Left cardiac atrium (tissue), 4 donors: ENCODE measurements at regions not wholly inside any gene's neighbourhood (a gene's known extent, or its start where the extent isn't known, plus 50 kb on each side); places are given as distances from the start of the nearest gene placed in this dataset.
"Not testable (repeated sequence)": the region's sequence is repeated elsewhere in the genome, so short reads cannot be mapped to it uniquely, and the experiment has no call there.

Source experiments
- ATAC-seq, 2 donors: fragments of 200-7000 bp; cut with Tn5 transposase; one replicate each; pipeline ENCODE4 v1.9.1; 2020; ENCODE audit warnings: mild to moderate bottlenecking in 2 of 2, moderate library complexity in 2 of 2
- DNase-seq: peaks from one replicate; pipeline ENCODE4 v3.0.0-alpha.2; 2020
- intact Hi-C, 2 donors: fragments of 100-400 bp; cut with DNase I; formaldehyde crosslinking; loops; one replicate each; pipeline versions ENCODE4 v1.14.1 to v1.15.1; 2022 to 2023
- donor health status: DM: no; HTN: yes; CAD: no.
- donor health status: DM: no; HTN: yes; CAD: no; lungs with severe emphysema.
- donor health status: DM: yes; HTN: yes; CAD: no.
- donor health status: Dilated cardiomyopathy.

DNA sequence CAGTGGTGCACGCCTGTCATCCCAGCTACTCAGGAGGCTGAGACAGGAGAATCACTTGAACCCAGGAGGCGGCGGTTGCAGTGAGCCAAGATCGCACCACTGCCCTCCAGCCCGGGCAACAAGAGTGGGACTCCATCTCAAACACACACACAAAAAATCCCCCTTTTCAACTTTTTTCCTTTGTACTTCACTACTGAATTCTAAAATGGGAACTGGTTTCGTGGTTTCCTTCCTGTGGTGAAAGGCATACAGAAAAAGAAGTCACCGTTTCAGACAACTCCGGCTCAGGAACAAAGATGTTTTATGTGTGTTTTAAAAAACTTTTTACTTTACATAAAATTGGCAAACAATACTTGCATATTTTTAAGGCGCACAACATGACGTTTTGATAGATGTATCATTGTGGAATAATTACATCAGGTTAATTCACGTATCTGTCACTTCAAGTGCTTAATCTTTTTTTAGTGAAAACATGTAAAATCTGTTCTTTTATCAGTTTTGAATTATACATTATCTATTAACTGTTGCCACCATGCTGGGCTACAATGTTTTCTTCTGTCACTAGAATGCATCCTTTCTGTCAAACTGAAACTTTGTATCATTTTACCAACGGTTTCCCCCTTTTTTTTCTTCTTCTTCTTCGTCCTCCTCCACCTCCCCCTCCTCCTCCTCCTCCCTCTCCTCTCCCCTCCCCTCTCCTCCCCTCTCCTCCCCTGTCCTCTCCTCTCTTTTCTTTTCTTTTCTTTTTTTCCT is 186.0 kb downstream of the CRLF2 start:
- intact Hi-C loops = no loop called here
- no peak for ATAC-seq
- DNase-seq = no peak

DNA sequence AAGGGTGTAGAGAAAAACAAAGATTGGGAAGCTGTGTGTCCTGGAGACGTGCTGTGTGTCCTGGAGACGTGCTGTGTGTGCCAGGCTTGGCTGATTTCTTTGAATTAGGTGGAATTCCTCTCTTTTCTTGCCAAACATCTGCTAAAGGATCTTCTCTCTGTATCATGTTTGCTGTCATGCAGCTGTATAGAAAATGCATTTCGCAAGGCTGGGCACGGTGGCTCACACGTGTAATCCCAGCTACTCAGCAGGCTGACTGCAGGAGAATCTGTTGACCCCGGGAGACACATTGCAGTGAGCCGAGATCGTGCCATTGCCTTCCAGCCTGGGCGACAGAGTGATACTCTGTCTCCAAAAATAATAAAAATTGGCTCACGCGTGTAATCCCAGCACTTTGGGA is 187.0 kb downstream of the CRLF2 start:
- intact Hi-C loops = no loop called here

DNA sequence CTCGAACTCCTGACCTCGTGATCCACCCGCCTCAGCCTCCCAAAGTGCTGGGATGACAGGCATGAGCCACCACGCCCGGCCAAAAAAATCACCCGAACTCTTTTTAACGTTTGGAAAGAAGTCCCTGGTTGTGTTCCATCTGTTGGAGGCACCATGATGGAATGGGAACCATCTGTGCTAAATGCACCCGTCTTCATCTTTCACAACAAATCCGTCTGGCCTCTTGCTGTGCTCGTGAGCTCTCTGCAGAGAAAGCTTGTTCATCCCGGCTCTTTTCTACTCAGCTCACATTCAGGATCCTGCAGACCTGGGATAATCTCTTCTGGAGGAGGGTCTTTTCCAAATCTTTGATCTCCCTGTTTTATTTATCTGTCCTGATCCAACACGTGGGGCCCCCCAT is 188.8 kb downstream of the CRLF2 start:
- DNase-seq = no peak
- intact Hi-C loops = no loop called here
- ATAC-seq = no peak

More for the DNA sequence above, 187.0 kb downstream of the CRLF2 start:
- DNase-seq = no peak
- ATAC-seq = no peak

- intact Hi-C loops, DNase-seq, ATAC-seq: not testable (repeated sequence)
Observed at GRCh38 chrX:1021314-1021993, 191.0 kb downstream of the CRLF2 start.

- no peak for DNase-seq
- no peak for ATAC-seq
- intact Hi-C loops = no loop called here
Observed at GRCh38 chrX:1020634-1021166, 191.7 kb downstream of the CRLF2 start.

DNA sequence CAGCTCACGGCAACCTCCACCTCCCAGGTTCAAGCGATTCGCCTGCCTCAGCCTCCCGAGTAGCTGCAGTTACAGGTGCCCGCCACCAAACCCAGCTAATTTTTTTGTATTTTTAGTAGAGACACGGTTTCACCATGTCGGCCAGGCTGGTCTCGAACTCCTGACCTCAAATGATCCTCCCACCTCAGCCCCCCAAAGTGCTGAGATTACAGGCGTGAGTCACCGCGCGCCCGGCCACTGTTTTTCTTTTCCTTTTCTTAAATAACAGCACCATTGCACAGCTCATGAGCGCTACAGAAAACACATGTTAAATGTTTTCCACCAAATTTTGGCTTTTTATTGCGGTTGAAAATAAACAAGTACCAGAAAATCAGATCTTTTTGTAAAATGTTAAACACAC is 195.5 kb downstream of the CRLF2 start:
- intact Hi-C loops, ATAC-seq: not testable (repeated sequence)

GRCh38 chrX:1016281-1016680 is 196.2 kb downstream of the CRLF2 start:
- ATAC-seq, DNase-seq, intact Hi-C loops: not testable (repeated sequence)

More for the DNA sequence above, 195.5 kb downstream of the CRLF2 start:
- not testable (repeated sequence) for DNase-seq

DNA sequence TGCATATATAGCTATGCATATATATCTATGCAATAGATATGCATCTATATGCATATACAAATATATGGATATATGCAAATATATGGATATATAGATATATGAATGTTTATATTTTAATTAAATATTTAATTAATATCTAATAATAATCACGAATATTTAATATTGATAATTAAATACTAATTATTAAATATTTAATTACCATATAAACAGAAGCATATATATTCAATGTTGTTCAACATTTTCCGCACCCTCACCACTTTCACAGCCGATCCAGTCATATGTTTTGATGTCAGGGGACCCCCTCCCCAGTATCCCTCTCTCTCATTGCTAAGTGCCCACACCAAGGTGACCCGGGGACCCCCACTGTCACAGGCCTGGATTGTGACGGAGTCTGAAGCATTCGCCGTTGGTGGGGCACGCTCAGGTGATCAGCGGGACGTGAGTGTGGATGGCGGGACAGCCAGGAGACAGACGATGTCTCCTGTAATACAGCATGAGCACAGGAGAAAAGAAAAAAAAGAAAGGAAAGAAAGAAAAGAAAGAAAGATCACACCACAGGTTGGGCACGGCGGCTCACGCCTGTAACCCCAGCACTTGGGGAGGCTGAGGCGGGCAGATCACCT is 199.7 kb downstream of the CRLF2 start:
- DNase-seq (no peak), ATAC-seq (no peak)
- intact Hi-C loops = no loop called here

DNA sequence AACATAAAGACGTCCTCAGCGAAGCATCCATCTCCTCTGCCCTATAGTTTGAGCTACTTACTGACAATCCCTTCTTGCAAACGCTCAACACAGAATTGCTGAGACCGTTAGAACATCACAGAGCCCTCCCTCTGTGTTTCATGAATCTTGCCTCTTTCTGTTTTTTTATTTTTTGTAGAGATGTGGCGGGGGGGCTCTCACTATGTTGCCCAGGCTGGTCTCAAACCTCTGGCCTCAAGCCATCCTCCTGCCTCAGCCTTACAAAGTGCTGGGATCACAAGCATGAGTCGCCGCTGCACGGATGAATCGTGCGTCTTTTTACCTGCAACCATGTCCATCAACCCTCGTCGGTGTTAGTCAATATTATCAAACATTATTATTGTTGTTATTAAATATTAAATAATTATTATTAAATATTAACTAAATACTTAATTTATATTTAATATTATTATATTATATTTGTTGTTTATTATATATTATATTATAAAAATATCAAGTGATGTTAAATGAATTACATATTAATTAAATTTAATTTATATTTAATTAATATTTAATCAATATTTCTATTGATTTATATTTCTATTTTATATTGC is 200.7 kb downstream of the CRLF2 start:
- intact Hi-C loops = no loop called here
- DNase-seq (no peak), ATAC-seq (no peak)

- DNase-seq (no peak), ATAC-seq (no peak)
- intact Hi-C loops = no loop called here
Observed at GRCh38 chrX:1009771-1010170, 202.7 kb downstream of the CRLF2 start.

DNA sequence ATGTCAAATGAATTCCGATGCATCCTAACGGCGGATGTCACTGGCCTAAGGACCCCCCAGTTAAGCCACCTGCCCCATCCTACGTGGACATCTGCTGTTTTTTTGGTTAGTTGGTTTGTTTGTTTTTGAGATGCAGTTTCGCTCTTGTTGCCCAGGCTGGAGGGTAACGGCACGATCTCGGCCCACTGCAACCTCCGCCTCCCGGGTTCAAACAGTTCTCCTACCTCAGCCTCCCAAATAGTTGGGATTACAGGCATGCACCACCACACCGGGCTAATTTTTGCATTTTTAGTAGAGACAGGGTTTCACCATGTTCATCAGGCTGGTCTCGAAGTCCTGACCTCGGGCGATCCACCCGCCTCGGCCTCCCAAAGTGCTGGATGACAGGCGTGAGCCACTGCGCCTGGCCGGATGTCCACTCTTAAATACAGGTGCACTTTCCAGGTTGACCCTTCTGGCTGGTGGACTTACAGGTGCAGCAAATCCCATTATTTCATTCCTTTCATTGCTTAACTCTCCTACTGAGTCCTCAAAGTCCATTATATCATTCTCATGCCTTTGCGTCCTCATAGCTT is 206.2 kb downstream of the CRLF2 start:
- no peak for DNase-seq
- intact Hi-C loops = no loop called here

GRCh38 chrX:1002611-1003010 is 209.8 kb downstream of the CRLF2 start:
- intact Hi-C loops = no loop called here
- no peak for ATAC-seq
- no peak for DNase-seq

More for the DNA sequence above, 206.2 kb downstream of the CRLF2 start:
- ATAC-seq = no peak

DNA sequence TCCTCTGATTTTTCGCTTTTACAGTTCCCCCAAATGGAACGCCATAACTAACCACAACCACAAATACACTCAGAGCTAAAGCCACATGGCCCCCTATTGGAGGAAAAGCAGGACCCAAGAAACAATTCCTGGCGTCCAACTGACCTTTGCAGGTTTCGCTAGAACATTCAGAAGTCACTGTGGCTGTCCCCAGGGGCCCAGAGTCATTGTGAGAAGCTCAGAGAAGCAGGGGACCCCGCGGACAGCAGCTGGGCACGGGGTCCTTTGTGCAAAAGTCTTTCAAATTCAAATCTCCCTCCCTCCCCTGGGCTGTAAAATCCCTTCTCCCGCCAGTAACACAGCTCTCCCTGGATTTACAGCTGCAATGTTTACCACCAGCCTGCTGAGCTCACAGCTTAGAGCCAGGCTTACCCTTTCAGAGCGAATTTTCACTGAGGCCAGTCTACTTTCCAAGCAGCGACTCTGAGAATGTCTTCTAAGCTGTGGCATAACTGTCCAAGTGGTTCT is 214.8 kb downstream of the CRLF2 start:
- intact Hi-C loops = no loop called here
- no peak for DNase-seq
- ATAC-seq = no peak

GRCh38 chrX:994780-995179 is 217.7 kb downstream of the CRLF2 start:
- DNase-seq (no peak), ATAC-seq (no peak)
- intact Hi-C loops = no loop called here

GRCh38 chrX:989959-990510 is 222.4 kb downstream of the CRLF2 start:
- DNase-seq (peak; percentile 86), ATAC-seq (peak; percentile 96 to 98)
- intact Hi-C loops = no loop called here

GRCh38 chrX:988530-988929 is 223.9 kb downstream of the CRLF2 start:
- ATAC-seq, DNase-seq, intact Hi-C loops: not testable (repeated sequence)

- ATAC-seq (no peak), DNase-seq (no peak)
- intact Hi-C loops = no loop called here
Observed at GRCh38 chrX:981791-982626, 230.4 kb downstream of the CRLF2 start.
